Upper lobe of left lung (tissue), 4 donors: ENCODE measurements at regions not wholly inside any gene's neighbourhood (a gene's known extent, or its start where the extent isn't known, plus 50 kb on each side); places are given as distances from the start of the nearest gene placed in this dataset.
"Not testable (repeated sequence)": the region's sequence is repeated elsewhere in the genome, so short reads cannot be mapped to it uniquely, and the experiment has no call there.

Experiments
- CTCF ChIP-seq, 6 experiments: fragments of 450-650 bp in 4 of 6; fragments of 200-600 bp in 2 of 6; sonication (generic) in 2 of 6; IDR thresholded peaks; one replicate each; pipeline ENCODE4 v1.5.1; 2016 to 2019; ENCODE audit warnings: antibody characterized with exemption in 6 of 6
- EP300 ChIP-seq, 4 donors: sonication (generic); formaldehyde crosslinking; IDR thresholded peaks; one replicate each; pipeline ENCODE4 v1.5.1; 2017; ENCODE audit warnings: antibody characterized with exemption in 4 of 4, control low read depth in 2 of 4

GRCh38 chr1:148045872-148046271 lies 106.2 kb downstream of the NBPF11 start:
- not testable (repeated sequence) for TF ChIP-seq EP300, CTCF (IDR thresholded peaks at IDR 0.05)
